Retinal pigment epithelial cell (primary cell): ENCODE measurements at regions not wholly inside any gene's neighbourhood (a gene's known extent, or its start where the extent isn't known, plus 50 kb on each side); places are given as distances from the start of the nearest gene placed in this dataset.

Experiments
- DNase-seq: peaks from one replicate; pipeline ENCODE4 v3.0.0-alpha.2; 2010; ENCODE audit warnings: low read depth
- H3K4me3 ChIP-seq: 2 replicates; pipeline ENCODE4 v1.5.1; 2011; ENCODE audit warnings: mild to moderate bottlenecking, low read length, control low read depth, moderate library complexity
- TF ChIP-seq, protein P1 (sequence below): conservative IDR thresholded peaks from 2 replicates; pipeline ENCODE4 v1.5.1; 2011; ENCODE audit warnings: low read depth, low read length, control low read depth, inconsistent platforms

DNA sequence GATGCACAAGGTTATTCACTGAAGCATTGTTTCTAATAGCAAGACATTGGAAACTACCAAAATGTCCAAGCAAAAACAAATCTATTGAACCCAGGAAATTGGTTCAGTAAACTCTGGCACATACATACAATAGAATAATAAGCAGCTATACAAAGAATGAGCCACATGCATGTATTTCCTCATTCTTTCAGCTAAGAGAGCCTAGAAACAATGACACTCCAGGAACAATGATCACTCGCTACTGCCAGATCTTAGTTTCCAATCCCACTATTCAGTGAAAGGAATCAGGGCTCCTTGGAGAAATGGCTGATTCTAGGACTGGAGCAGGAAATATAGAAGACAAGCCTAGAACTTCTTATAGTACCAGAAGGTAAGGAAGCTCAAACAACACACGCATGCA, 221.9 kb upstream of the AGAP1 start:
- DNase-seq, result no peak

DNA sequence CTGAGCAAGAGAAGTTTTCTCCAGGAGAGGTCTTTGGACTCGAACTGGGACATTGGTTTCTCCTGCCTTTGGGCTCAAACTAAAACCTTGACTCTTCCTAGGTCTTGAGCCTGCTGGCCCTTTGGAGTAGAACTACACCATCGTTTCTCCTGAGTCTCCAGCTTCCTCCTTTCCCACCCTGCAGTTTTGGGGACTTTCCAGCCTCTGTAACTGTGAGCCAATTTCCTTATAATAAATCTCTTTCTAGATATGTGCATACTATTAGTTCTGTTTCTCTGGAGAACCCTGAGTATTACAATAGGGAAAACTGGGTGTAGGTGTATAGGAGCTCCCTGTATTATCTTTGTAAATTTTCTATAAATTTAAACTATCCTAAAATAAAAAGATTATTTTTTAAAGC, 219.8 kb upstream of the AGAP1 start:
- DNase-seq, result no peak
- H3K4me3 ChIP-seq, result no peak overlapping the region
- TF ChIP-seq, protein P1, sequence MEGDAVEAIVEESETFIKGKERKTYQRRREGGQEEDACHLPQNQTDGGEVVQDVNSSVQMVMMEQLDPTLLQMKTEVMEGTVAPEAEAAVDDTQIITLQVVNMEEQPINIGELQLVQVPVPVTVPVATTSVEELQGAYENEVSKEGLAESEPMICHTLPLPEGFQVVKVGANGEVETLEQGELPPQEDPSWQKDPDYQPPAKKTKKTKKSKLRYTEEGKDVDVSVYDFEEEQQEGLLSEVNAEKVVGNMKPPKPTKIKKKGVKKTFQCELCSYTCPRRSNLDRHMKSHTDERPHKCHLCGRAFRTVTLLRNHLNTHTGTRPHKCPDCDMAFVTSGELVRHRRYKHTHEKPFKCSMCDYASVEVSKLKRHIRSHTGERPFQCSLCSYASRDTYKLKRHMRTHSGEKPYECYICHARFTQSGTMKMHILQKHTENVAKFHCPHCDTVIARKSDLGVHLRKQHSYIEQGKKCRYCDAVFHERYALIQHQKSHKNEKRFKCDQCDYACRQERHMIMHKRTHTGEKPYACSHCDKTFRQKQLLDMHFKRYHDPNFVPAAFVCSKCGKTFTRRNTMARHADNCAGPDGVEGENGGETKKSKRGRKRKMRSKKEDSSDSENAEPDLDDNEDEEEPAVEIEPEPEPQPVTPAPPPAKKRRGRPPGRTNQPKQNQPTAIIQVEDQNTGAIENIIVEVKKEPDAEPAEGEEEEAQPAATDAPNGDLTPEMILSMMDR, result no peak

More for the DNA sequence above, 221.9 kb upstream of the AGAP1 start:
- no peak overlapping the region for H3K4me3 ChIP-seq
- TF ChIP-seq, protein P1, result no peak

DNA sequence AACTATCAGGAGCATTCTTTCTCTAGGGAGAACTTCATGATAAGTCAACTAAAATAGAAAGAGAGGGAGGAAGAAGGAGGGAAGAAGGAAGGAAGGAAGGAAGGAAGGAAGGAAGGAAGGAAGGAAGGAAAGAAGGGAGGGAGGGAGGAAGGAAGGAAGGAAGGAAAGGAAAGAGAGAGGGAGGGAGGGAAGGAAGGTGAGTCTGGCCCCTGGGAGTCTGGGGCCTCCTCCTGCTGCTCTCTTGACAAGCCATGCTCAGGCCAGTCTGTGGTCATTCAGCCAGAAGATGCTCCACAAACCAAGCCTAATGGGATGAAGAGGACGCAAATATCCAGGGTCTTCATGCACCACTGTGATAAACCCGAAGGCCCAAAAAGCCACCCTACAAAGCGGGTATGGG, 216.4 kb upstream of the AGAP1 start:
- no peak for DNase-seq
- H3K4me3 ChIP-seq, result no peak overlapping the region
- TF ChIP-seq, protein P1, result no peak

DNA sequence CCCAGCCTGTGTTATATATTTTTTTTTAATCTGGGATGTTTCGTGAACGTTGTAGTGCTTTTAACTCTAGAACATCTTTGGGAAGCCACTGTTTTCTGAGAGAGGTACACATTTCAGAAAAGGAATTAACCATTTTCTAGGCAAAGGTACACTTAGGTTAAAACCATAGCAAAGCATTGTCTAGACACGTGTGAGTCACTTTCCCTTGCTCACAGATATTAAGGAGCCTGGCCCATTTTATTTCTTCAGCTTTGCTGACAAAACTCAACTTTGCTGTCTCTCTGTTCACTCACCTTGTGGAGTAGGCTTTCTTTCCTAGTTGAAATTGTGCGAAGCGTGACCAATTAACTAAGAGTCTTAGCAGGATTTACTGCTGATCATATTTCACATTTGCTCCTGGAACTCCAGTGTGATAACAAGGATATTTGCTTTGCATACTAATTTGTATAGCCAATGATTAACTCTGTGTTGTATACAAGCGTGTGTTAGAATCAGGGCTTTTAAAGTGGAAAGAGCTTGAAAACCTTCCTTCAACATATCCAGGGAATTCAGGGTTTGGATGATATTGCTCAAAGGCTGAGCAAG, 215.0 kb upstream of the AGAP1 start:
- H3K4me3 ChIP-seq, result no peak overlapping the region
- no peak for DNase-seq
- TF ChIP-seq, protein P1, result no peak

DNA sequence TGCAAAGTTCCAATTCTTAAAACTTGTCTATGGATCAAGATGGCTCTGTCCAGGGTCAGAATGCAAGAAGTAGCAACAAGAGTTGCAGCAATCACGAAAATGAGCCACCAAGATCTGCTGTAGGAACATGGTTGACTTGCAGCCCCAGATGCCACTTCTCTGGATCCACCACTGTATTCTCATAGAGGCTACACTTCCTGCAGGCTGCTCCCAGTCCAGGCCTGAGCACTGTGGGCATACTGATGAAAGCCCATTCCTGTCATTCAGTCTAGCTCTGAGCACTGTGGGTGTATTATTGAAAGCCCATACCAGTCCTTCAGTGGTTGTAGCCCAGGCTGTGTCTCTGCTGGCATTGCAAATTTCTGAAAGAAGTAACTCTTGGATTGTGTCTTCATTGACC, 213.9 kb upstream of the AGAP1 start:
- TF ChIP-seq, protein P1, result no peak
- DNase-seq, result no peak
- no peak overlapping the region for H3K4me3 ChIP-seq

DNA sequence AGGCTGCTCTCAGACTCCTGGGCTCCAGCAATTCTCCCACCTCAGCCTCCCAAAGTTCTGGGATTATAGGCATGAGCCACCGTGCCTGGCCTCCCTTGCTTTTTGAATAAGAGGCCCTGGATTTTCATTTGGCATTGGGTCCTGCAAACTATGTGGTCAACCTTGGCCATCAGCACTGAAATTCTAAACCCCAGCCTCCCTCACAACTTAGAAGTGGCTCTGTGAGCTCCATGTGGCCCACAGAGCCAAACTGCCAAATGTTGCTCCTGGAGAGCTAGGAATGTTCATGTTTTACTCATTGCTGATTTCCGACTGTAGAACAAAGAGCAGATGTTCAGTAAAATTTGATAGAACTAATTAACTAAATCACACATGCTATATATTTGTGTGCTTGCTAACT, 210.6 kb upstream of the AGAP1 start:
- TF ChIP-seq, protein P1, result no peak
- no peak for DNase-seq
- H3K4me3 ChIP-seq, result no peak overlapping the region

DNA sequence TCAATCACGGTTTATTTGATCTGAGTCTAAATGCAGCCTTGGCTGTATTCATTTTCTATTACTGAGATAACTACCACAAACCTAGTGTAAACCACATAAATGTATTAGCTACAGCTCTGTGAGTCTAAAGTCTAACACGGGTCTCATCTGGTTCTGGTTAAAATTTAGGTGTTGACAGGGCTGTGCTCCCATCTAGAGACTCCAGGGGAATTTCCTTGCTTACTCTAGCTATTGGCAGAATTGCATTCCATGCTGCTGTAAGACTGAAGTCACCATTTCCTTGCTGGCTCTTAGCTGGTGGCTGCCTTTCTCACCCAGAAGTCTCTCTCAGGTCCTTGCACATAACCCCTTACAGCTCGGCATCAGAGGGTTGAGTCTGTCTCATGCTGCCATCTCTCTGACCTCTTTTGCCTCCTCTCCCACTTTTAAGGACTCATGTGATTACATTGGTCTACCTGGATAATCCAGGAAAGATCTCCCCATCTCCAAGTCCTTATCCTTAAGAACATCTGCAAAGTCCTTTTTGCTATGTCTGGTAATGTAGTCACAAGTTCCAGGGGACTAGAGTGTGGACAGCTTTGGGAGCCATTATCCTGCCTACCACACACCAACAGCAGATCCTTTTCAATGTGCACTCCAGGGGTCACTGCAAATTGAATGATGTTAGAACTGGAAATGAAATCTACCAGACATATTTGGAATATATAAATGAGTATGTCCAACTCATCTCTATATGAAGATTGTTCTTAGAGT, 207.0 kb upstream of the AGAP1 start:
- no peak for DNase-seq
- no peak overlapping the region for H3K4me3 ChIP-seq
- TF ChIP-seq, protein P1, result no peak
